GM12864 (cell line): ENCODE measurements at regions not wholly inside any gene's neighbourhood (a gene's known extent, or its start where the extent isn't known, plus 50 kb on each side); places are given as distances from the start of the nearest gene placed in this dataset.

ENCODE experiments used
- DNase-seq: peaks from one replicate; pipeline ENCODE4 v3.0.0-alpha.2; 2011; ENCODE audit warnings: low read depth
- H3K4me3 ChIP-seq: 2 replicates; pipeline ENCODE4 v1.5.1; 2011; ENCODE audit warnings: mild to moderate bottlenecking, low read depth, low read length, control low read depth
- TF ChIP-seq, protein P1 (sequence below): IDR thresholded peaks from 2 replicates; pipeline ENCODE4 v1.5.1; 2011; ENCODE audit warnings: low read depth, mild to moderate bottlenecking, moderate library complexity, low read length, control low read depth, inconsistent platforms; ENCODE audit errors: missing control alignments

DNA sequence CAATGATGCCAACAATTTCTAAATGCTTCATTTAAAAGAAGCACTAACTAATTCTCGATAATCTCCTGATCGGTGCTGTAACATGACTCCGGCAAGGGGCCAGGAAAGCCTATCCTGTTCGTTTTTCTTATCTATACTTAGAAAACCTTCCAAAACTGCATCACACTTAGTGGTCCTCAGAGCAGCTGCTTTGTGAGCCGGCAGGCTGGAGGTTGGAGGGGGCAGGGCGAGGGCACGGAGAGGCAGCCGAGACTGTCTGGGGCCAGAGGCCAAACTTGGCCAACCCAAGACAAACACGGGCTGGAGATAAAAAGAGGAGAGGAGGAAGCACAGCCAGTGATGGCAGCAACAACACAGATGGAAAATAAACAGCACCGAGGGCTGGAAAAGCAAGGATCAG is 455.7 kb downstream of the BCOR start:
- DNase-seq = no peak
- no peak overlapping the region for H3K4me3 ChIP-seq
- TF ChIP-seq, protein P1, sequence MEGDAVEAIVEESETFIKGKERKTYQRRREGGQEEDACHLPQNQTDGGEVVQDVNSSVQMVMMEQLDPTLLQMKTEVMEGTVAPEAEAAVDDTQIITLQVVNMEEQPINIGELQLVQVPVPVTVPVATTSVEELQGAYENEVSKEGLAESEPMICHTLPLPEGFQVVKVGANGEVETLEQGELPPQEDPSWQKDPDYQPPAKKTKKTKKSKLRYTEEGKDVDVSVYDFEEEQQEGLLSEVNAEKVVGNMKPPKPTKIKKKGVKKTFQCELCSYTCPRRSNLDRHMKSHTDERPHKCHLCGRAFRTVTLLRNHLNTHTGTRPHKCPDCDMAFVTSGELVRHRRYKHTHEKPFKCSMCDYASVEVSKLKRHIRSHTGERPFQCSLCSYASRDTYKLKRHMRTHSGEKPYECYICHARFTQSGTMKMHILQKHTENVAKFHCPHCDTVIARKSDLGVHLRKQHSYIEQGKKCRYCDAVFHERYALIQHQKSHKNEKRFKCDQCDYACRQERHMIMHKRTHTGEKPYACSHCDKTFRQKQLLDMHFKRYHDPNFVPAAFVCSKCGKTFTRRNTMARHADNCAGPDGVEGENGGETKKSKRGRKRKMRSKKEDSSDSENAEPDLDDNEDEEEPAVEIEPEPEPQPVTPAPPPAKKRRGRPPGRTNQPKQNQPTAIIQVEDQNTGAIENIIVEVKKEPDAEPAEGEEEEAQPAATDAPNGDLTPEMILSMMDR = no peak

DNA sequence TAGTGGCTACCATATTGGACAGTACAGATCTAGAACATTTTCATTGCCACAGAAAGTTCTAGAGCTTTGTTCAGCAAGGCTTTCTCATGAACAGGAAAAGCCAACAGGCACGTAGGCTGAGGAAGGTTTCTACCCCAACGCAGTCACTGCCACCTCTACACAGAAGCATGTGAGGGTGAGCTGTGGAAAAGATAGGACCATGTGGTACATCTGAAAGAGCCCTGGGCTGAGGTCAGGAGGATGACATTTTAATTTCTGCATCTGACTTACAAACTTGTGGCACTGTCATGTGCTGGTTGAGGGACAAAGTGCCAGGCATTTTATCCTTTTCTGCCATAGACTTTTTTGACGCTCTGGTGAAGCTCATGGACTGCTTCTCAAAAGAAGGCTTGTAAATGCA is 454.2 kb downstream of the BCOR start:
- no peak overlapping the region for H3K4me3 ChIP-seq
- DNase-seq = no peak
- TF ChIP-seq, protein P1 = no peak

DNA sequence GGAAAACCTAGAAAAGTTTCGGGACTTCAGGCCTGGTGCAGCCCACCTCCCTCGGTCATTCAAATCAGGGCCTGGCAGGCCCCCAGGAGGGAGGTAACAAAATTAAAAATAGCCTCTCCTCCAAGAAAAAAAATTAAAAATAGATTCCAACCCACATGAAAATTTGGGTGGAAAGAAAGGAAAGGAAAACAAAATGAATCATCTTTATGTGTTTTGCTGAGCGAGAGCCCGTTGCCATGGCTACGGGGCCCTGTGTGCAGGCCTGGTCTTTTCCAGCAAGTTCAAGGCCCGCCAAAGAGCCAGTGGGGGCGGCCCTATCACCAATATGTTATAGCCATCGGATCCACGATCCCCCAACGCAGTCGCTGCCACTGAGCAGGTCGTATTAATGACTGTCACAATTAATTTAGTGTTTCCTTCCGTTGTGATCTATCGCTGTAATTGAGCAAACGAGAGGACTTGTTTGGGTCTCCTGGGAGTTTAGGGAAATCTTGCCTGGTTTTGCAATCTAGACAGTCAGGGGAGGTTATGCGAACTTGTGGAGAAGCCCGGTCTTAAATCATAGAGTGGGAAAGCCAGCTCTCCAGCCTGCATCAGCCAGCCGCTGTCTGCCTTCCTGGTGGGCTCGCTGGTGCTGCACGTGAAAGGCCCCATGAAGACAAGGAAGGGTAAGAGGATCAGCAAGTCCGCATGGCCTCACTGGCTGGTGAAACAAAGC is 452.4 kb downstream of the BCOR start:
- no peak for DNase-seq
- H3K4me3 ChIP-seq = no peak overlapping the region
- TF ChIP-seq, protein P1 = no peak

DNA sequence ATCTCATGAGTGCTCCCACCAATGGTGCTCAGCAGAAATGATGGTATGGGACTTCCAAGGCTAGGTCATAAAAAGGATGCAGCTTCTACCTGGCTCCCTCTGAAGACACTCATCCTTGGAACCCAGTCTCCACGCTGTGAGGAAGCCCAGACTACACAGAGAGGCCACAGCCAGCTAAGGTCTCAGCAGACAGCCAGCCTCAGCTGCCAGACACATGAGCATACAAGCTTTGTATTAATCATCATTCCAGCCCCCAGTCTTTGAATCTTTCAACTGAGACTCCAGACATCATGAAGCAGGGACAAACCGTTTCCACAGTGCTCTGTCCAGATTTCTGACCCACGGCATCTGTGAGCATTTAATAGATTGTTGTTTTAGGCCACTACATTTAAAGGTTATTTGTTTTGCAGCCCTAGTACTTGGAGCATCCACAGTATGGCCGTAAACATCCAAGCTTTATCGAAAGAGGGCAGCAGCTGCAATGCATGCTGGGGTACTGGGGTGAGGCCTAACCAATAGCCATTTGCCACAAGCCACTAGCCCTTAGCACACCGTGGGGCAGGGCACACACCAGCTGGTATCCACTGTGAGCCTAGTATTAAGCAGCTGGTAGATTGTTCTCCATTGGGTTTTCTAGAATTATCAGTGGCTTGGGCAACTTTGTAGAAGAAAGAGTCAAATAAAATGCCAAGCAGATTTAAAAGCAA is 449.1 kb downstream of the BCOR start:
- DNase-seq = no peak
- TF ChIP-seq, protein P1 = no peak
- no peak overlapping the region for H3K4me3 ChIP-seq

DNA sequence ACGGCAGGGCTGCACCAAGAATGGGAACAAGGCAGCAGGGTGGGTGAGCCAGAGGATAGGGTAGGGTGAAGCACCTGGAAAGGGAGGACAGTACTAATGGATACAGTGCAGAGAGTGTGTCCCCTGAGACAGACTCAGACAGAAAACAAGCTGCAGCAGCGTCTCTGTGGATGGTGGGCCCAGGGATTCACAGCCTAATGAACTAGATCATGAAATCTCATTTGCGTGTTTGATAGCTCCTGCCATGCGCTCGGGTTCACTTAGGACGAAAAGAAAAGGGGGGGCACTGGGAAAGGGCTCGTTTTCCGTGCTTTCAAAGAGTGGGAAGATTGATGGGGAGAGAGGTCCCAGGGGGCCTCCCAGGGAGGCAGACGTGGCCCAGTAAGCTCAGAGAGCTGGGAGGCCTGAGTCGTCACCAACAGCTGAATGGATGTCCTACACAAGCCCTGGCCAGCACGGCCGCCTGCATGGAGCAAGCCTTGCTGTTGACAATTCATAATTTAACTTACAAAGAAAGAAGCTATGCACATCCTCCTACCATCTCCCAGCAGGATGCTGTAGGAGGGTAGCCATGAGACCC is 446.9 kb downstream of the BCOR start:
- DNase-seq = no peak
- TF ChIP-seq, protein P1 = no peak
- H3K4me3 ChIP-seq = no peak overlapping the region

DNA sequence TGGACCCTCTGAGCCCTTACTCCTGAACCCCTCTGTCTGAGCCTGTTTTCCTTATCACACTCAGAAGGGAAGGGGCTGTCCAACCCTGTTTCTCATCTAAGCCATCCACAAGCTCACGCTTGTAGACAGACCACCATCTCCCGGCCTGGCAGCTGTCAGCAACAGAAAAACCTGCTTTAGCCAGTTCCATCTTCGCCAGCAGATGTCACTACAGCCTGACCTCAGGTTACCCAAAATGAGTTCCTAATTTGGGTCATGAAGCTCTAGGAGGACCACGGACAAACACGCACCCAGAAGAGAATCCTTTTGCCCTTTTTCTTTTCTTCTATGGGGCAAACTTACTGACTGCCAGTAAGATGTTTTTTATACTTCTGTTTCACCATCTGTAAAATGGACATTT is 445.4 kb downstream of the BCOR start:
- TF ChIP-seq, protein P1 = peak; percentile 49
- no peak overlapping the region for H3K4me3 ChIP-seq
- DNase-seq = peak; percentile 13
